ENCODE measurements at regions not wholly inside any gene's neighbourhood (a gene's known extent, or its start where the extent isn't known, plus 50 kb on each side); places are given as distances from the start of the nearest gene placed in this dataset.

DNA sequence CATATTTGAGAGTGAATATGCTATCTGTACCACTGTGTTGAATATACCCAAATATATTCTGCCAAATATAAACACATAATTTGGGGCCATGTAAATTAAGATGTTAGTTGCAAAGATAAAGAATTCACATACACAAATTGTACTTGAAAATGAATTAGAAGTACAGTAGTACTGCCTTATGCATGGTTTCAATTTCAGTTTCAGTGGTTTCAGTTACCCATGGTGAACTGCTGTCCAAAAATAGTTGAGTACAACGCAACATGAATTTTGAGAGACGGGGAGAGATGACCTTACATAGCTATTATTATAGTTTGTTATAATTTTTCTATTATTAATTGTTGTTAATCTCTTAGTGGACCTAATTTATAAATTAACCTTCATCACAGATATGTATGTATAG lies 1313.0 kb upstream of the FAM98A start:
- no peak for TF ChIP-seq POLR2A (IDR thresholded peaks at IDR 0.05)
- TF ChIP-seq, protein P1, sequence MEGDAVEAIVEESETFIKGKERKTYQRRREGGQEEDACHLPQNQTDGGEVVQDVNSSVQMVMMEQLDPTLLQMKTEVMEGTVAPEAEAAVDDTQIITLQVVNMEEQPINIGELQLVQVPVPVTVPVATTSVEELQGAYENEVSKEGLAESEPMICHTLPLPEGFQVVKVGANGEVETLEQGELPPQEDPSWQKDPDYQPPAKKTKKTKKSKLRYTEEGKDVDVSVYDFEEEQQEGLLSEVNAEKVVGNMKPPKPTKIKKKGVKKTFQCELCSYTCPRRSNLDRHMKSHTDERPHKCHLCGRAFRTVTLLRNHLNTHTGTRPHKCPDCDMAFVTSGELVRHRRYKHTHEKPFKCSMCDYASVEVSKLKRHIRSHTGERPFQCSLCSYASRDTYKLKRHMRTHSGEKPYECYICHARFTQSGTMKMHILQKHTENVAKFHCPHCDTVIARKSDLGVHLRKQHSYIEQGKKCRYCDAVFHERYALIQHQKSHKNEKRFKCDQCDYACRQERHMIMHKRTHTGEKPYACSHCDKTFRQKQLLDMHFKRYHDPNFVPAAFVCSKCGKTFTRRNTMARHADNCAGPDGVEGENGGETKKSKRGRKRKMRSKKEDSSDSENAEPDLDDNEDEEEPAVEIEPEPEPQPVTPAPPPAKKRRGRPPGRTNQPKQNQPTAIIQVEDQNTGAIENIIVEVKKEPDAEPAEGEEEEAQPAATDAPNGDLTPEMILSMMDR (IDR thresholded peaks at IDR 0.05): no peak
